ENCODE measurements at regions not wholly inside any gene's neighbourhood (a gene's known extent, or its start where the extent isn't known, plus 50 kb on each side); places are given as distances from the start of the nearest gene placed in this dataset.

DNA sequence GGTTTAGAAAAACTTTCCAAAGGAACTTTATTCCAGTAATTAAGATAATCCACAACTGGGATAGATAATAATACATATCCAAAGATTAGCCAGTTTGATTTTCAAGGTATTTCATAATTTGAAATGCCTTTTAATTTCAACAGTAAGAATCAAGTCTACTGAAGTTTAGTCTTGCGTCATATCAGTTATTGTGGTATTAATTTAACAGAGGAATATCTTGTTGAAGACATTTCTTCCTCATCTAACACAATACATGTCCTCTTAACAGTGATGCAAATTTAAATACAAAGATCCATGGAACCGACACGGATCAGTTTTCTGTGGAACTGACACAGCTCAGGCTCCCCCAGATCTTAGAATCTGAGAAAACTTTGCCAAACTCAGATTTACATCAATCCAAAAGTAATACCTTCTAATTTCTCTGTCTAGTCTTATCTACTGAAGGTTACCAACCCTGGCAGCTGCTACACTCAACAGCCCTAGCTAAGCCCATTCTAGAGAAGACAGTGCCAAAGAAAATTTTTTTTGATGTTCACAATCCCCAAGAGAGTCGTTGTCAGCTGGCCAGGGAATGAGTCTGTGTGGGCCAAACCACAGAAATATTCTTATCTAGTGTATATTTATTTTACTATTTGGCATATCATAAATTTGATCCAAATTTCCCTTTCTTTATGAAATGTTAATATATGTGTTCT is 365.2 kb upstream of the MEOX2 start:
- no peak for DNase-seq (ENCODE audit: low spot score)

DNA sequence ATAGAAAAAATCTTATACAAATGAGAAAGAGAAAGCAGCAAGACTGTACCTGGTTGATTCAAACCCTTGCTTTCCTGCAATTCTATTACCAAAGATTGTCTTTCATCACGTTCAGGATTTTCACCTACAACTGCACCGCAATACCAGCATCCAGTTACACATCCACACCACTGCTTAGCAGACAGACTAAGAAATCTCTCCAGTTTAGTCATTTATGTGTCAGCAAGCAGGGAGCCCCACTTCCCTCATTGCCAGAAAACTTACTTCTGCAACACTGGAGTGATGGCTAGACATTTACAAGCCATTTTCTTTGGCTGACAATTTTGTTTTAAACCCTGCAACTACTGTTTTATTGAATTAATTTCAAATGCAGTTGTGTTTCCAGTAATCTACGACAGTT is 359.6 kb upstream of the MEOX2 start:
- no peak for DNase-seq (ENCODE audit: low spot score)

- DNase-seq (ENCODE audit: low spot score) = no peak
Observed at GRCh38 chr7:16045296-16045695, 358.8 kb upstream of the MEOX2 start.

GRCh38 chr7:16044645-16045044 is 358.2 kb upstream of the MEOX2 start:
- DNase-seq (ENCODE audit: low spot score) = no peak

DNA sequence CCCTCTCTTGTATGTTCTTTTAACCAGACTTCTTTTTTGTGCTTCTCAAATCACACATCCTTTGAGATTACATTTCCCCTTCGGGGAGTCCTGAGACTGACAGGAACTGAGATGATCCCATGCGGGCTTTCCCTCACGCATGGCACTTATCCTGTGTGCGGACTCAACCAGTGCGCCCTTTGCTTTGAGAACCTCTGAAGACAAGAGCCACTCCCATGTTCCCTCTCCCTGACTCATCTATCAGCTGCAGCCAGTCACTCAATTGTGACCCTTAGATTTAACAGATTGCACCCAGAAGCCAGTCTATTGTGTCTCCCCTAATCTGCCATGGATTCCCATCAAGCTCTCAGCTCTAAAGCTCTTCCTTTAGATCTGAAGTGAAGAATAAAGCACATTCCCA is 353.9 kb upstream of the MEOX2 start:
- no peak for DNase-seq (ENCODE audit: low spot score)

- DNase-seq (ENCODE audit: low spot score) = no peak
Observed at GRCh38 chr7:16038906-16039305, 352.4 kb upstream of the MEOX2 start.

- no peak for DNase-seq (ENCODE audit: low spot score)
Observed at GRCh38 chr7:16035392-16035791, 348.9 kb upstream of the MEOX2 start.

DNA sequence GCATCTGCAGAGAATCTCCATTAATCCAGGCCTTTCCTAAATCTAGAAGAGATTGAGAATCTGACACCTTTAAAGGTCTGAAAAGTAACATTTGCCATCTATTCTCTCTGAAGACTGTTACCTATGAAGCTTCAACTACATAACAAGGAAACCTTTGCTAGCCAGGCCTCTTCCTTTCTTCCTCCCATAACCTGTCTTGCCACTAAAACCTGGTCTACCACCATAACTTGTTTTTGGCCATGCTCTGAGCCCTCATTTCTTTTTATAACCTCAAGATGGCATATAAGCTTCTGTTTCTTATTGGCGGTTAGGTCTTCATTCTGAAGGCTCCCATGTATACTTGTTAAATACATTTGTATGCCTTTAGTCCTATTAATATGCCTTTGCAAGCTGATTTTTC is 348.4 kb upstream of the MEOX2 start:
- DNase-seq (ENCODE audit: low spot score) = no peak

DNA sequence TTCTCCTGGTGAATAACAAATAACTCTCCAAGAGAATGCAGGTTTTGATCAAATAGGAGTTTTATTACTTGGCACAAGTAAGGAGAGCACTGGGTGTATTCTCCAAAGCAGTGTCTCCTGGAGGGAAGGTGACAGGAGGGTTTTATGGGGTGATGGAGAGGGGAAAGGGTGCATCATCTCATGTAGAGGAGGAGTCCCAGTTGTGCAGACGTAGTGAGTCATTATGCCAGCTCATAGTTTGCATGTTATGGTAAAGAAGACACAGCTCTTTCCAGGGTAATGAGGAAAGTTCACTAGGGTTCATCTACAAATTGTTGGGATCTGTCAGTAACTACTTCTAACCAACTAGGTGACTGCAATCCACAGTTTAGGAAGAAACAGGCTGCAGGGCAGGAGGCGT is 347.9 kb upstream of the MEOX2 start:
- no peak for DNase-seq (ENCODE audit: low spot score)

DNA sequence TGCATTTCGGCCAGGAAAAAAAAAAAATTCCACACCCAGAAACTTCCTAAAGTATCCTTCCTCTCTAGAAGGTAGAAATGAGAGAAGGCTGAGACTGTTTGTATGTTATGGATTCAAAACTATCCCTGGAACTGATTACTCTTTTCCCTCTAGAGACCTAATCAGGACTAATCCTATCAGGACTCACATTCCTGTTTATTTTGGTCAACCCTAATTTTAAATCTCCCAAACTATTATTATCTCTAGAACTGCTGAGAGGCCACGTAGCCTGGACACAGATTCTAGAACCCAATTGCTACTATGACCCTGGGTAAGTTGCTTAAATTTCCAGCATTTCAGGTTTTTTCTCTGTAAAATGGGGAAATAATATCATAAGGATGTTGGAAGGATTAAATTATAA is 346.8 kb upstream of the MEOX2 start:
- DNase-seq (ENCODE audit: low spot score) = no peak

DNA sequence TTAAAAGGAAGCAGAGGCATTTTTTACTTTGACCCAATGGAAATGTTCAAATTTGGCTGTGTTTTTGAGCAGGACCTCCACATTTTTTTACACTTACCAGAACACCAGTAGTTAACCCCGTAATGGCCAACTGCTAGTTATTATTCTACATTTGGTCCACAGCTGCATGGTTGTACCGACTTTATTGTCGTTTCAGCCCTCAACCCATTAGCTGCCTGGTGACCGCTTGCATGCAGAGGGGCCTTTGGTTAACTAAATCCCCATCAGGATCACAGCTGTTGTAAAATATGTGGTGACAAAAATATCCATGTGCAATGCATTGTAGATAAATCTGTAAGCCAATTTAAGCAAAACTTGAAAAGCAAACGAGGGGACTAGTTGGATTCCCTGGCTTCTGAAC is 342.2 kb upstream of the MEOX2 start:
- no peak for DNase-seq (ENCODE audit: low spot score)

GRCh38 chr7:16028103-16028502 is 341.6 kb upstream of the MEOX2 start:
- DNase-seq (ENCODE audit: low spot score) = no peak

GRCh38 chr7:16027396-16027795 is 340.9 kb upstream of the MEOX2 start:
- no peak for DNase-seq (ENCODE audit: low spot score)

DNA sequence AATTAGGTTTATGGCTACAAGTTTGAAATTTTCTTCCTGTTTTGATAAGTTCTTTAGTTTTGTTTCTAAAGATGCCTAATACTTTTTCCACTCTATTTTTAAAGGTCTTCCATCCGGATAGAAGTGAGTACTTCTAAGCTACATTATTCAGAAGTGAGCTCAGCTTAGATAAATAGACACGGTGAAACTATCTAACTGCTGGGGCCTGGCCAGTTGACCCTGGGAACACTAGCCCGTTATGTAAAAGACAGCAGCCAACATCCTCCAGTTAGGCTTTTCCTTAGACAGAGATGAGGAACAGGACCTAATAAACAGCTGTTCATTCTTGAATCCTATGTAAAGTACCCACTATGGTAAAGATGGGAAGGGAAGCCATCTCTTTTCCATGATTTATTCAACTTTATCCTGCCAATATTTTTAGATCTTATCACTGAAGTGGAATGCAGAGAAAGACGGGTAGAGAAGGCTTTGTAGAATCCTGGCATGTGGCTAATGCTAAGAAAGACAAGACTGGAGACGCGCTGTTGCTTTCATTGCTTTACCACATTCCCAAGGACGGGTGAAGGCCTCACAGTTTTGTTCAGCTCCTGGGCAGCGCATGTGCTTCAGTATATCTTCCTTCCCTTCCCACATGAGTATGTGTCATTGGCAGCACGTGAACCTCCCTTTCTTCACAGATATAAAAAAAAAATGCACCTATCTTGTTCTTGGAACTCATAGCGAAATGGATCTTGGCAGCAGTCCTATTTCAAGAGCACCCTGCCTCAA is 340.0 kb upstream of the MEOX2 start:
- no peak for DNase-seq (ENCODE audit: low spot score)

GRCh38 chr7:16025696-16026095 is 339.2 kb upstream of the MEOX2 start:
- no peak for DNase-seq (ENCODE audit: low spot score)

GRCh38 chr7:16023503-16023902 is 337.0 kb upstream of the MEOX2 start:
- no peak for DNase-seq (ENCODE audit: low spot score)

DNA sequence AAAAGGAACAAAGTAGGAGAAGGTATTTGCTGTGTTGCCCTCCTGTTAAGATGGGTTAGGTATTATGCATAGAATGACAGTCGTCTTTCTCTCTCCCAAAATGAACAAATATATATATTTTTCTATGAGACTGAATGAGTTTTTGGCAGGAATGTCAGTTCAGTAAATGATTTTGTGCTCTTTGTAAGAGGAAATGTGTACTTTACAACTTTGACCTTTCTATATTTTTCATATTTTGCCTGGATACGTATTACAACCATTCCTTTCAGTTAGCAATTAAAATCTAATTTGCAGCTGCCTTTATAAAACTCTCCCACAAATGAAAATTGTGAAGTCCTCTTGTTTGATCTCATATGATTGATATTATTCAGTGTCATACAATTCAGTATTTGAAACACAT is 336.6 kb upstream of the MEOX2 start:
- no peak for DNase-seq (ENCODE audit: low spot score)

- no peak for DNase-seq (ENCODE audit: low spot score)
Observed at GRCh38 chr7:16021851-16022250, 335.4 kb upstream of the MEOX2 start.

DNA sequence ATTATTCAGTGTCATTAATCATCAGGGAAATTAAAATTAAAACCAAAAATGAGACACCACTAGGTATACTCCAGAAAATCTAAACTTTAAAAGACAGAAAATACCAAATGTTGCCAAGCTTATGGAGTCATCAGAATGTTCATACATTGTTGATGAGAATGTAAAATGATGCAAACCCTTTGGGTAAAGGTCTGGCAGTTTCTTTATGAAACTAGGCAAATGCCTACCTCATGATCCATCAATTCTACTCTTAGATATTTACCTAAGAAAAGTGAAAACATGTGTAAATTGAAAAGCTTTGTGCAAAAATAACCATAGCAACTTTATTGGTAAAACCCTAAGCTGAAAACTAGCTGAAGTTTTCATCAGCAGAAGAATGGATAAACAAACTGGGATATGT is 329.5 kb upstream of the MEOX2 start:
- no peak for DNase-seq (ENCODE audit: low spot score)

- no peak for DNase-seq (ENCODE audit: low spot score)
Observed at GRCh38 chr7:16014031-16014430, 327.5 kb upstream of the MEOX2 start.

DNA sequence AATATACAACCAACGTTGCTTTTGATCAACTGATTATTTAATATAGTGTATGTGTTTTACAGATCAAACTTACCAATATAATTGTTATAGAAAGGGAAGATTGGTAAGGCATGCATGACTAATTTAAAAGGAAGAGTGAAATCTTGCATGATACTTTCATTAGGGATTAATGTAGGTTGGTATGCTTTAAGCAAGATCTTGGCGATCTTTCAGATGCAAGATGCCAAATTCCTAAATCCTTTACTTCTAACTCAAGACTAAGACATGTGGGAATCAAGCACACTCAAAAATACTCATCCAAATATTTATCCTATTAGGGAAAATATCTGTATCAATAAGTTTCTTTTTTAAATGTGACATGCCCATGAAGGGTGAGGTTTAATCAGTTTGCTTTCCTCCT is 321.4 kb upstream of the MEOX2 start:
- DNase-seq (ENCODE audit: low spot score) = no peak

GRCh38 chr7:16004702-16005101 is 318.2 kb upstream of the MEOX2 start:
- no peak for DNase-seq (ENCODE audit: low spot score)

DNA sequence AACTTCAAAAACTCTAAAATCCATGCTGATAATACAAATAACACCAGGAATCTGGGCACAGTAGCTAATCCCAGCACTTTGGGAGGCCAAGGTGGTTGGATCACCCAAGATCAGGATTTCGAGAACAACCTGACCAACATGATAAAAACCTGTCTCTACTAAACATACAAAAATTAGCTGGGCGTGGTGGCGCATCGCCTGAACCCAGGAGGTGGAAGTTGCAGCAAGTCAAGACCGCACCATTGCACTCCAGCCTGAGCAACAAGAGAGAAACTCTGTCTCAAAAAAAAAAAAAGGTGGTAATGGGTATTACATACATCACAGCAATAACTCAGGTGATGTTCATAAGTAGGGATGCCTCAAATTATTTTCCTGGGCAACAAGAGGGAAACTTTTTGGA is 315.0 kb upstream of the MEOX2 start:
- no peak for DNase-seq (ENCODE audit: low spot score)

GRCh38 chr7:15998617-15999016 is 312.1 kb upstream of the MEOX2 start:
- no peak for DNase-seq (ENCODE audit: low spot score)

Measured in CD4-positive, alpha-beta T cell treated with Interleukin-15 for 4 hours (primary cell).